ENCODE measurements at regions not wholly inside any gene's neighbourhood (a gene's known extent, or its start where the extent isn't known, plus 50 kb on each side); places are given as distances from the start of the nearest gene placed in this dataset.
A peak's percentile ranks its signal among the peaks of the same experiment; 100 is the strongest.

GRCh38 chr14:100383727-100384158 is 60.6 kb downstream of the SLC25A47 start:
- Mint-ChIP-seq H3K36me3 (no peaks in the 10 kb centered on the region), H3K9me3 (no peaks in the 10 kb centered on the region), H3K4me3 (no peak overlapping the region), H3K4me1 (peaks cover 35% of the 10 kb centered on the region), H3K27me3 (ENCODE audit: low read depth) (no peaks in the 10 kb centered on the region), H3K27ac (no peak overlapping the region)
- peak; percentile 94 for ATAC-seq
- CTCF ChIA-PET = interaction anchor here (0.6 to 6.0 kb wide), 31 partner anchors 8 to 513 kb away, joined by 3 to 83 read pairs (median 6); a partner anchor contains a TSS
- peak; percentile 77 for DNase-seq (ENCODE audit: low spot score)
- POLR2A ChIA-PET = no interaction called here
- TF ChIP-seq CTCF (IDR thresholded peaks at IDR 0.05) = peak; percentile 84
- no peak for TF ChIP-seq E2F4 (CRISPR knock-in tag; IDR thresholded peaks at IDR 0.05; ENCODE audit: borderline replicate concordance, low read depth)

GRCh38 chr14:100384277-100384676 is 61.1 kb downstream of the SLC25A47 start:
- Mint-ChIP-seq H3K9me3 (no peaks in the 10 kb centered on the region), H3K4me3 (no peak overlapping the region), H3K36me3 (no peaks in the 10 kb centered on the region), H3K4me1 (peaks cover 35% of the 10 kb centered on the region), H3K27me3 (ENCODE audit: low read depth) (no peaks in the 10 kb centered on the region), H3K27ac (0 out of 2 replicates have a peak overlapping the region, but pooled peaks have one; percentile 56)
- ChIA-PET POLR2A (no interaction called here), CTCF (interaction anchor here (0.7 to 6.0 kb wide), 30 partner anchors 8 to 420 kb away, joined by 3 to 83 read pairs (median 8); a partner anchor contains a TSS)
- no peak for ATAC-seq
- no peak for DNase-seq (ENCODE audit: low spot score)
- no peak for TF ChIP-seq SMAD4 (CRISPR knock-in tag; IDR thresholded peaks at IDR 0.05)
- no peak for TF ChIP-seq GTF2I (CRISPR knock-in tag; conservative IDR thresholded peaks at IDR 0.05)
- TF ChIP-seq ERG (CRISPR knock-in tag; IDR thresholded peaks at IDR 0.05) = no peak
- no peak for TF ChIP-seq FOXK1 (CRISPR knock-in tag; IDR thresholded peaks at IDR 0.05)
- TF ChIP-seq CTCF (IDR thresholded peaks at IDR 0.05) = no peak
- no peak for TF ChIP-seq MLX (CRISPR knock-in tag; IDR thresholded peaks at IDR 0.05)
- no peak for TF ChIP-seq ESRRA (CRISPR knock-in tag; IDR thresholded peaks at IDR 0.05; ENCODE audit: borderline replicate concordance)
- no peak for TF ChIP-seq PREB (CRISPR knock-in tag; IDR thresholded peaks at IDR 0.05; ENCODE audit: borderline replicate concordance)
- TF ChIP-seq ZNF396 (CRISPR knock-in tag; IDR thresholded peaks at IDR 0.05; ENCODE audit: borderline replicate concordance) = no peak
- no peak for TF ChIP-seq TEAD4 (CRISPR knock-in tag; IDR thresholded peaks at IDR 0.05)
- no peak for TF ChIP-seq AR (CRISPR knock-in tag; IDR thresholded peaks at IDR 0.05)
- no peak for TF ChIP-seq ZBTB43 (CRISPR knock-in tag; IDR thresholded peaks at IDR 0.05)
- no peak for TF ChIP-seq NR2C2 (CRISPR knock-in tag; IDR thresholded peaks at IDR 0.05)
- no peak for TF ChIP-seq IRF1 (CRISPR knock-in tag; IDR thresholded peaks at IDR 0.05)
- no peak for TF ChIP-seq HMGXB4 (CRISPR knock-in tag; IDR thresholded peaks at IDR 0.05)
- no peak for TF ChIP-seq ATF1 (CRISPR knock-in tag; IDR thresholded peaks at IDR 0.05)
- no peak for TF ChIP-seq KAT7 (CRISPR knock-in tag; IDR thresholded peaks at IDR 0.05; ENCODE audit: borderline replicate concordance)
- TF ChIP-seq MYBL2 (CRISPR knock-in tag; IDR thresholded peaks at IDR 0.05) = no peak
